Transverse colon (tissue), 4 donors: ENCODE measurements at regions not wholly inside any gene's neighbourhood (a gene's known extent, or its start where the extent isn't known, plus 50 kb on each side); places are given as distances from the start of the nearest gene placed in this dataset.

Source experiments
- DNase-seq: peaks from one replicate; pipeline ENCODE4 v3.0.0-alpha.2; 2019
- H3K27ac ChIP-seq, 4 donors: fragments of 200-600 bp; sonication (generic); 2 replicates each; pipeline ENCODE4 v1.5.1; 2016 to 2018; ENCODE audit warnings: inconsistent platforms in 4 of 4
- H3K27me3 ChIP-seq: fragments of 200-600 bp; sonication (generic); 2 replicates; pipeline ENCODE4 v1.5.1; 2017; ENCODE audit warnings: inconsistent platforms
- H3K36me3 ChIP-seq, 4 donors: fragments of 200-600 bp; sonication (generic); 2 replicates each; pipeline ENCODE4 v1.5.1; 2017 to 2019; ENCODE audit warnings: inconsistent platforms in 4 of 4
- H3K4me1 ChIP-seq, 4 donors: fragments of 200-600 bp; sonication (generic); 2 replicates each; pipeline ENCODE4 v1.5.1; 2017 to 2020; ENCODE audit warnings: inconsistent platforms in 4 of 4
- H3K4me3 ChIP-seq, 4 donors: fragments of 200-600 bp; sonication (generic); 1 replicate in 1 of 4; 2 replicates in 3 of 4; pipeline versions ENCODE4 v1.5.1 to v1.6.1; 2017 to 2019; ENCODE audit warnings: inconsistent platforms in 4 of 4
- H3K9me3 ChIP-seq, 2 donors: fragments of 200-600 bp; sonication (generic); 2 replicates each; pipeline ENCODE4 v1.5.1; 2017 to 2019; ENCODE audit warnings: inconsistent platforms in 2 of 2
- CTCF ChIP-seq, 5 experiments: fragments of 200-600 bp in 3 of 5; fragments of 450-650 bp in 2 of 5; sonication (generic) in 3 of 5; IDR thresholded peaks; 1 replicate in 2 of 5; 2 replicates in 3 of 5; pipeline ENCODE4 v1.5.1; 2016 to 2017; ENCODE audit warnings: antibody characterized with exemption in 5 of 5, inconsistent platforms in 3 of 5, mild to moderate bottlenecking in 2 of 5, moderate library complexity in 1 of 5
- EP300 ChIP-seq: sonication (generic); formaldehyde crosslinking; IDR thresholded peaks from one replicate; pipeline ENCODE4 v1.6.1; 2017; ENCODE audit warnings: antibody characterized with exemption, low read depth
- POLR2A ChIP-seq: fragments of 450-650 bp; IDR thresholded peaks from one replicate; pipeline ENCODE4 v1.6.1; 2016; ENCODE audit warnings: antibody characterized with exemption, mild to moderate bottlenecking, moderate library complexity
- POLR2AphosphoS5 ChIP-seq, 3 donors: sonication (generic); formaldehyde crosslinking; IDR thresholded peaks; one replicate each; pipeline ENCODE4 v1.6.1; 2016; ENCODE audit warnings: antibody characterized with exemption in 3 of 3
- WGBS, 2 donors: methylation state at CpG; one replicate each; pipeline ENCODE4 v1.1.5; 2018; ENCODE audit warnings: low coverage in 1 of 2; 5-methylcytosine and 5-hydroxymethylcytosine counted together
- in situ Hi-C, 4 donors: fragments of 200-750 bp; cut with MboI; loops; one replicate each; pipeline versions ENCODE4 v1.15.0 to v1.15.1; 2017; ENCODE audit warnings: low sequenced_read_pairs in 3 of 4, low pct_ligation_motif_present in 1 of 4, low pct_unique_long_range_greater_than_20kb in 1 of 4
- intact Hi-C: fragments of 100-400 bp; cut with DNase I; formaldehyde crosslinking; loops from one replicate; pipeline ENCODE4 v1.15.1; 2023; ENCODE audit warnings: low total_unique reads

- TF ChIP-seq POLR2A (no peak), POLR2AphosphoS5 (IDR thresholded peaks at IDR 0.05) (no peak), CTCF (IDR thresholded peaks at IDR 0.05) (no peak), EP300 (no peak)
- no peak overlapping the region for H3K4me3 ChIP-seq
- intact Hi-C loops (no loop called here), in situ Hi-C loops (no loop called here)
- 73 to 83% methylated on average over 4 to 6 of the region's 6 CpGs for WGBS, 2 donors
- no peak overlapping the region for H3K27ac ChIP-seq
- H3K27me3 ChIP-seq, result no peaks in the 10 kb centered on the region
- no peak for DNase-seq
- H3K9me3 ChIP-seq, result no peaks in the 10 kb centered on the region
- H3K4me1 ChIP-seq, result no peaks in the 10 kb centered on the region
- no peaks in the 10 kb centered on the region for H3K36me3 ChIP-seq
These were observed 302.6 kb upstream of the SP4 start for GRCh38 chr7:21125297-21125696.

- in situ Hi-C loops (no loop called here), intact Hi-C loops (no loop called here)
- Histone ChIP-seq H3K36me3 (no peaks in the 10 kb centered on the region), H3K4me1 (no peaks in the 10 kb centered on the region), H3K9me3 (no peaks in the 10 kb centered on the region), H3K27ac (no peak overlapping the region), H3K4me3 (no peak overlapping the region), H3K27me3 (no peaks in the 10 kb centered on the region)
- TF ChIP-seq POLR2A, result no peak
- WGBS, 2 donors, result 38 to 58% methylated on average over 4 to 8 of the region's 8 CpGs
- DNase-seq, result no peak
These were observed 299.6 kb upstream of the SP4 start for GRCh38 chr7:21128062-21128817.

- Histone ChIP-seq H3K27me3 (no peaks in the 10 kb centered on the region), H3K9me3 (no peaks in the 10 kb centered on the region), H3K4me1 (no peaks in the 10 kb centered on the region), H3K27ac (no peak overlapping the region), H3K36me3 (no peaks in the 10 kb centered on the region), H3K4me3 (no peak overlapping the region)
- intact Hi-C loops, result no loop called here
- WGBS, 2 donors, result 70 to 89% methylated on average over 1 of the region's 1 CpG
- in situ Hi-C loops, result no loop called here
- no peak for DNase-seq
- TF ChIP-seq POLR2A, result no peak
- TF ChIP-seq POLR2AphosphoS5 (IDR thresholded peaks at IDR 0.05), result no peak
- TF ChIP-seq CTCF (IDR thresholded peaks at IDR 0.05), result no peak
These were observed 296.0 kb upstream of the SP4 start for GRCh38 chr7:21131897-21132296.

- Histone ChIP-seq H3K4me3 (no peak overlapping the region), H3K27ac (no peak overlapping the region), H3K4me1 (no peaks in the 10 kb centered on the region), H3K9me3 (no peaks in the 10 kb centered on the region), H3K27me3 (no peaks in the 10 kb centered on the region), H3K36me3 (no peaks in the 10 kb centered on the region)
- intact Hi-C loops, result no loop called here
- no peak for DNase-seq
- TF ChIP-seq EP300 (no peak), POLR2A (no peak), CTCF (IDR thresholded peaks at IDR 0.05) (no peak), POLR2AphosphoS5 (IDR thresholded peaks at IDR 0.05) (no peak)
- in situ Hi-C loops, result no loop called here
- 54 to 87% methylated on average over 2 of the region's 2 CpGs for WGBS, 2 donors
These were observed 293.3 kb upstream of the SP4 start for GRCh38 chr7:21134631-21135030.

- TF ChIP-seq POLR2AphosphoS5 (IDR thresholded peaks at IDR 0.05), result no peak
- TF ChIP-seq EP300, result no peak
- TF ChIP-seq CTCF (IDR thresholded peaks at IDR 0.05), result no peak
- TF ChIP-seq POLR2A, result no peak
- Histone ChIP-seq H3K4me3 (no peak overlapping the region), H3K9me3 (no peaks in the 10 kb centered on the region), H3K27ac (no peak overlapping the region), H3K27me3 (no peaks in the 10 kb centered on the region), H3K4me1 (peaks cover 0 to 4% (median 0%) of the 10 kb centered on the region in 4 donors), H3K36me3 (no peaks in the 10 kb centered on the region)
- WGBS, 2 donors, result 28 to 39% methylated on average over 2 of the region's 2 CpGs
- intact Hi-C loops, result no loop called here
- DNase-seq, result no peak
- in situ Hi-C loops, result no loop called here
These were observed 292.4 kb upstream of the SP4 start for GRCh38 chr7:21135437-21135836.
